ENCODE measurements at regions not wholly inside any gene's neighbourhood (a gene's known extent, or its start where the extent isn't known, plus 50 kb on each side); places are given as distances from the start of the nearest gene placed in this dataset.

- no peak for ATAC-seq
- H3K27ac ChIP-seq, result peak overlapping the region; percentile 22 to 67 (median 62)
- H3K36me3 ChIP-seq, result no peaks in the 10 kb centered on the region
- H3K4me3 ChIP-seq, result no peak overlapping the region
- no peaks in the 10 kb centered on the region for H3K9me3 ChIP-seq
- H3K27me3 ChIP-seq, result no peaks in the 10 kb centered on the region
- peaks cover 13 to 55% (median 17%) of the 10 kb centered on the region in 3 donors for H3K4me1 ChIP-seq
- TF ChIP-seq POLR2A (IDR thresholded peaks at IDR 0.05) (no peak), POLR2AphosphoS5 (IDR thresholded peaks at IDR 0.05) (no peak), EP300 (IDR thresholded peaks at IDR 0.05) (no peak), CTCF (IDR thresholded peaks at IDR 0.05) (no peak)
- WGBS, 2 donors (ENCODE audit: low coverage in 1 of 2), result 34 to 48% methylated on average over 5 to 6 of the region's 6 CpGs
These were observed 171.0 kb upstream of the CITED2 start for GRCh38 chr6:139545206-139546105.

- H3K27ac ChIP-seq, result peak overlapping the region in 3 of 4 donors; percentile 59 to 67 (median 65)
- H3K4me3 ChIP-seq, result no peak overlapping the region
- TF ChIP-seq EP300 (IDR thresholded peaks at IDR 0.05), result no peak
- ATAC-seq, result no peak
- no peaks in the 10 kb centered on the region for H3K9me3 ChIP-seq
- H3K36me3 ChIP-seq, result no peaks in the 10 kb centered on the region
- peaks cover 16 to 63% (median 17%) of the 10 kb centered on the region in 3 donors for H3K4me1 ChIP-seq
- H3K27me3 ChIP-seq, result no peaks in the 10 kb centered on the region
- WGBS, 2 donors (ENCODE audit: low coverage in 1 of 2), result 57 to 86% methylated on average over 2 of the region's 2 CpGs
These were observed 170.2 kb upstream of the CITED2 start for GRCh38 chr6:139544701-139545057.

GRCh38 chr6:139542351-139542750 is 167.9 kb upstream of the CITED2 start:
- TF ChIP-seq POLR2A (IDR thresholded peaks at IDR 0.05), result no peak
- no peak for TF ChIP-seq EP300 (IDR thresholded peaks at IDR 0.05)
- TF ChIP-seq CTCF (IDR thresholded peaks at IDR 0.05), result no peak
- no peak for TF ChIP-seq POLR2AphosphoS5 (IDR thresholded peaks at IDR 0.05)
- peaks cover 16 to 71% (median 17%) of the 10 kb centered on the region in 3 donors for H3K4me1 ChIP-seq
- no peaks in the 10 kb centered on the region for H3K27me3 ChIP-seq
- ATAC-seq, result no peak
- H3K27ac ChIP-seq, result no peak overlapping the region
- no peaks in the 10 kb centered on the region for H3K9me3 ChIP-seq
- H3K4me3 ChIP-seq, result no peak overlapping the region
- 80 to 96% methylated on average over 2 to 3 of the region's 3 CpGs for WGBS, 2 donors (ENCODE audit: low coverage in 1 of 2)
- H3K36me3 ChIP-seq, result no peaks in the 10 kb centered on the region

GRCh38 chr6:139540894-139541293 is 166.4 kb upstream of the CITED2 start:
- Histone ChIP-seq H3K9me3 (no peaks in the 10 kb centered on the region), H3K27me3 (no peaks in the 10 kb centered on the region), H3K4me3 (no peak overlapping the region), H3K27ac (peak overlapping the region in 2 of 4 donors; percentile 33 to 46), H3K4me1 (peaks cover 8 to 70% (median 9%) of the 10 kb centered on the region in 3 donors), H3K36me3 (no peaks in the 10 kb centered on the region)
- ATAC-seq, result no peak
- 9 to 86% methylated on average over 1 of the region's 1 CpG for WGBS, 2 donors (ENCODE audit: low coverage in 1 of 2)
- no peak for TF ChIP-seq EP300 (IDR thresholded peaks at IDR 0.05)
- no peak for TF ChIP-seq CTCF (IDR thresholded peaks at IDR 0.05)
- TF ChIP-seq POLR2AphosphoS5 (IDR thresholded peaks at IDR 0.05), result no peak
- no peak for TF ChIP-seq POLR2A (IDR thresholded peaks at IDR 0.05)

GRCh38 chr6:139540276-139540675 is 165.8 kb upstream of the CITED2 start:
- peak; percentile 32 for ATAC-seq
- Histone ChIP-seq H3K27ac (peak overlapping the region; percentile 33 to 49 (median 44)), H3K9me3 (no peaks in the 10 kb centered on the region), H3K4me3 (no peak overlapping the region), H3K4me1 (peaks cover 3 to 63% (median 9%) of the 10 kb centered on the region in 3 donors), H3K27me3 (no peaks in the 10 kb centered on the region), H3K36me3 (no peaks in the 10 kb centered on the region)
- 49 to 55% methylated on average over 2 to 5 of the region's 5 CpGs for WGBS, 2 donors (ENCODE audit: low coverage in 1 of 2)
- TF ChIP-seq POLR2AphosphoS5 (IDR thresholded peaks at IDR 0.05) (peak; percentile 15), POLR2A (IDR thresholded peaks at IDR 0.05) (no peak)

- no peak overlapping the region for H3K4me3 ChIP-seq
- no peaks in the 10 kb centered on the region for H3K36me3 ChIP-seq
- peak overlapping the region; percentile 33 to 49 (median 44) for H3K27ac ChIP-seq
- H3K27me3 ChIP-seq, result no peaks in the 10 kb centered on the region
- H3K4me1 ChIP-seq, result peaks cover 3 to 59% (median 5%) of the 10 kb centered on the region in 3 donors
- WGBS, 2 donors (ENCODE audit: low coverage in 1 of 2), result 50 to 57% methylated on average over 7 to 10 of the region's 12 CpGs
- peak; percentile 87 for ATAC-seq
- no peak for TF ChIP-seq CTCF (IDR thresholded peaks at IDR 0.05)
- TF ChIP-seq POLR2AphosphoS5 (IDR thresholded peaks at IDR 0.05), result peak; percentile 82
- no peaks in the 10 kb centered on the region for H3K9me3 ChIP-seq
These were observed 165.4 kb upstream of the CITED2 start for GRCh38 chr6:139539852-139540251.
